ENCODE measurements at regions not wholly inside any gene's neighbourhood (a gene's known extent, or its start where the extent isn't known, plus 50 kb on each side); places are given as distances from the start of the nearest gene placed in this dataset.

DNA sequence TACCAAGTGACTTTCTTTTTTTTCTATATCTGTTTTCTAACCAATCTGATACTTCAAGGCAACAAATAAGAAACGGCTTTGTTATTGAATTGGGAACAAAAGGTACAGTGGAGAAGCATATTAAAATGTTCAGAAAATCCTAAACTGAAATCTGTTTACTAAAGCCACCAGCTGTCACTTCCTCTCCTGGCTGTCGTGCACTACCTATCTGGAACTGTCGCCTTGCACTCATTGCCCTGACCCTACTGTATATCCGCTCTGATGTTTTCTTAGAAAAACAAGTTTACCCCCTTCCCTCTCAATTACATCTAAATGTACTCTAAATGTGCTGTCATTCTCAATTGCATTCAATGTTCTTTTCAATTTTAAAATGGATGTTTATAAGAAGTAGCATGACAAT lies 439.8 kb upstream of the ARRDC4 start:
- no peaks in the 10 kb centered on the region for H3K4me1 Mint-ChIP-seq (ENCODE audit: low read depth, unreplicated experiment)
- BruUV-seq (replicated peaks): no TSS peak
- TF ChIP-seq, protein P1, sequence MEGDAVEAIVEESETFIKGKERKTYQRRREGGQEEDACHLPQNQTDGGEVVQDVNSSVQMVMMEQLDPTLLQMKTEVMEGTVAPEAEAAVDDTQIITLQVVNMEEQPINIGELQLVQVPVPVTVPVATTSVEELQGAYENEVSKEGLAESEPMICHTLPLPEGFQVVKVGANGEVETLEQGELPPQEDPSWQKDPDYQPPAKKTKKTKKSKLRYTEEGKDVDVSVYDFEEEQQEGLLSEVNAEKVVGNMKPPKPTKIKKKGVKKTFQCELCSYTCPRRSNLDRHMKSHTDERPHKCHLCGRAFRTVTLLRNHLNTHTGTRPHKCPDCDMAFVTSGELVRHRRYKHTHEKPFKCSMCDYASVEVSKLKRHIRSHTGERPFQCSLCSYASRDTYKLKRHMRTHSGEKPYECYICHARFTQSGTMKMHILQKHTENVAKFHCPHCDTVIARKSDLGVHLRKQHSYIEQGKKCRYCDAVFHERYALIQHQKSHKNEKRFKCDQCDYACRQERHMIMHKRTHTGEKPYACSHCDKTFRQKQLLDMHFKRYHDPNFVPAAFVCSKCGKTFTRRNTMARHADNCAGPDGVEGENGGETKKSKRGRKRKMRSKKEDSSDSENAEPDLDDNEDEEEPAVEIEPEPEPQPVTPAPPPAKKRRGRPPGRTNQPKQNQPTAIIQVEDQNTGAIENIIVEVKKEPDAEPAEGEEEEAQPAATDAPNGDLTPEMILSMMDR (IDR thresholded peaks at IDR 0.05; ENCODE audit: unreplicated experiment): no peak
- no peak for DNase-seq
- H3K4me3 Mint-ChIP-seq (ENCODE audit: low read depth, unreplicated experiment): no peak overlapping the region
- CTCF ChIA-PET: no interaction called here
- H3K36me3 Mint-ChIP-seq (ENCODE audit: insufficient read depth, unreplicated experiment): no peaks in the 10 kb centered on the region
- intact Hi-C loops (cut with micrococcal nuclease; ENCODE audit: unreplicated experiment): no loop called here
- no peaks in the 10 kb centered on the region for H3K27me3 Mint-ChIP-seq (ENCODE audit: unreplicated experiment)
- H3K9me3 Mint-ChIP-seq (ENCODE audit: low read depth, unreplicated experiment): peaks cover 2% of the 10 kb centered on the region
- H3K27ac Mint-ChIP-seq (ENCODE audit: unreplicated experiment): no peak overlapping the region

DNA sequence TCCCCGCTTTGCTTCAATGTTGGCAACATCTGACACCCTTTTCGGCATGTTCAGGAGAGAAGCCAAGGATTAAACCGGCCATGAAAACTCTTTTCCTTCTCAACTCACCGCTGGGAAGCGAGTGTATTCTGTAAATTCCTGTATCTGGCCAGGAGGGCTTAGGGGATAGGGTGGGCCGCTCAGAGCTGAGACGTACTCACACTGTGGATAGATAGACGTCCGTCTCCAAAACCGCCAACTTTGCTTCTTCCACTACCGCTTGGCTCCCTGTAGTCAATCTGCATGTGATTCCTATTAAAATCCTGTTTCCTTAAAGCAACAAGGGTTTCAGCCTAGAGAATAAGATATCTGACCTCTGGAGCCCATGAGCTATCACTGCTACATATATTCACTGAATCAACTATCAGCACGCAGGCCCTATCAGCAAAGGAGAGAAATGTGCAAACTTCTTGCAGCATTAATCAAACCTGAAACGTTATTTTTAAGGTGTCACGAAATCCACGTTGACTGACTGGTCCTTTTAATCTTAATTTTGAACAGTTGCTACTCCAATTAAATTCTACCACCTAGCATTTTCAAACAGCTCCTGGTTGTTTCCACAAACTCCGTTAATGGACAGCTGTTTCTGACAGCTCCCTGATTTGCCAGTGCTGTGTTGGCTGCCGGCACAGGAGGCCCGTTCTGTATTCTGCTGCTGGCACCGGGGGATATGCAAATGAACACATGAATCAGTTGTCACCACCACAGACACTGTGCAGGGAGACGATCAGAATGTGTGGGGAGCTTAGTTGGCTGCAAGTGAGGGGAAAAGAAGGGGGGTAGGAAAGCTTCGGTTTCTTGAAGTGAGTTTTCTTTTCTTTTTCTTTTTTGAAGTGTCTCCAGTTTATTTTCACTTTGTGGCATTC lies 438.9 kb upstream of the ARRDC4 start:
- H3K36me3 Mint-ChIP-seq (ENCODE audit: insufficient read depth, unreplicated experiment): no peaks in the 10 kb centered on the region
- intact Hi-C loops (cut with micrococcal nuclease; ENCODE audit: unreplicated experiment): no loop called here
- H3K4me3 Mint-ChIP-seq (ENCODE audit: low read depth, unreplicated experiment): no peak overlapping the region
- DNase-seq: no peak
- BruUV-seq (replicated peaks): no TSS peak
- no peak overlapping the region for H3K27ac Mint-ChIP-seq (ENCODE audit: unreplicated experiment)
- TF ChIP-seq, protein P1 (IDR thresholded peaks at IDR 0.05; ENCODE audit: unreplicated experiment): no peak
- no peaks in the 10 kb centered on the region for H3K27me3 Mint-ChIP-seq (ENCODE audit: unreplicated experiment)
- no peaks in the 10 kb centered on the region for H3K4me1 Mint-ChIP-seq (ENCODE audit: low read depth, unreplicated experiment)
- CTCF ChIA-PET: no interaction called here
- peaks cover 2% of the 10 kb centered on the region for H3K9me3 Mint-ChIP-seq (ENCODE audit: low read depth, unreplicated experiment)

DNA sequence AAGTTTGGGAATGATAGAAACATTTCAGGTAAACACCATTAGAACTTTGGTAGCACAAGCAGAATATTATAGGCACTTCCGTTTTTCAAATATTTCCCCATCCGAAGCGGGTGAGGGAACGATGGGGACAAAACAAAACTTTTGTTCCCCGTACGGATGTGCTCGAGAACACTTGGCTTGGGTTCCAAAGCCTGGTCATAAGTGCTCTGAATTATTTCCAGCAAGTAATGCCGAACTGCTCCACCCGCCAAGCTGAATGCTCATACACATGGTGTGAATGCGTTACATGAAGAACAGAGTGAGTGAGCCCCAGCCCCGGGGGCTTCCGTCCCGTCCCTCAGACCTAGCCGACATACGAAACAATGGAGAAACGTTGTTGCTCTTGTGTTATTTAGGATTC lies 438.2 kb upstream of the ARRDC4 start:
- Mint-ChIP-seq H3K36me3 (ENCODE audit: insufficient read depth, unreplicated experiment) (no peaks in the 10 kb centered on the region), H3K27me3 (ENCODE audit: unreplicated experiment) (no peaks in the 10 kb centered on the region), H3K27ac (ENCODE audit: unreplicated experiment) (no peak overlapping the region), H3K4me3 (ENCODE audit: low read depth, unreplicated experiment) (no peak overlapping the region), H3K9me3 (ENCODE audit: low read depth, unreplicated experiment) (peaks cover 2% of the 10 kb centered on the region), H3K4me1 (ENCODE audit: low read depth, unreplicated experiment) (no peaks in the 10 kb centered on the region)
- TF ChIP-seq, protein P1 (IDR thresholded peaks at IDR 0.05; ENCODE audit: unreplicated experiment): no peak
- no TSS peak for BruUV-seq (replicated peaks)
- DNase-seq: no peak
- intact Hi-C loops (cut with micrococcal nuclease; ENCODE audit: unreplicated experiment): no loop called here
- CTCF ChIA-PET: no interaction called here

DNA sequence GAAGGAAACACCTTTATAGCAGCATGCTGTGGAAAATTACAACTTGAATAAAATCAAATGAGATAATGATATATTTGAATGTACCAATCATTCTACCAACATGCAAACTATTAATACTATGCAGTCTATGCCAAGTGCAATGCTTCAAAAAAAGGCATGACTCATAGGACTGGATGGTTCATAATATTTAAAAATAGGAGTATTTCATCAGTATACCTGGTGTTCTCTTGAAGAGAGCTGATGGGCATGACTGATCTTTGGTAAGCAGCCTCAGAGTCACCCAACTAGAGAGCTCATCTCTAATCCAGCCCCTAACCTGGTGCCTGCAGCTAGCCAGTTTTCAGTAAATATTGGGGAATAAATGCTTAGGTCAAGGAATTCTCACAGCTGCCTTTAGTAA lies 434.7 kb upstream of the ARRDC4 start:
- no peak overlapping the region for H3K4me3 Mint-ChIP-seq (ENCODE audit: low read depth, unreplicated experiment)
- TF ChIP-seq, protein P1 (IDR thresholded peaks at IDR 0.05; ENCODE audit: unreplicated experiment): no peak
- H3K27me3 Mint-ChIP-seq (ENCODE audit: unreplicated experiment): no peaks in the 10 kb centered on the region
- no peaks in the 10 kb centered on the region for H3K36me3 Mint-ChIP-seq (ENCODE audit: insufficient read depth, unreplicated experiment)
- CTCF ChIA-PET: no interaction called here
- no peaks in the 10 kb centered on the region for H3K4me1 Mint-ChIP-seq (ENCODE audit: low read depth, unreplicated experiment)
- H3K9me3 Mint-ChIP-seq (ENCODE audit: low read depth, unreplicated experiment): peaks cover 1% of the 10 kb centered on the region
- H3K27ac Mint-ChIP-seq (ENCODE audit: unreplicated experiment): no peak overlapping the region
- intact Hi-C loops (cut with micrococcal nuclease; ENCODE audit: unreplicated experiment): no loop called here
- BruUV-seq (replicated peaks): no TSS peak
- no peak for DNase-seq

All from Calu3 (cell line).